ENCODE measurements at regions not wholly inside any gene's neighbourhood (a gene's known extent, or its start where the extent isn't known, plus 50 kb on each side); places are given as distances from the start of the nearest gene placed in this dataset.

GRCh38 chr10:130507461-130507860 is 371.3 kb downstream of the GLRX3 start:
- no peak overlapping the region for H3K27ac ChIP-seq (ENCODE audit: low read depth, low read length, poor library complexity, severe bottlenecking)
- H3K4me1 ChIP-seq (ENCODE audit: insufficient read depth, low read length, severe bottlenecking) = no peaks in the 10 kb centered on the region
- no peaks in the 10 kb centered on the region for H3K9me3 ChIP-seq (ENCODE audit: low read length)
- H3F3A ChIP-seq (ENCODE audit: insufficient read depth, low read length) = no peaks in the 10 kb centered on the region
- TF ChIP-seq CTCF (IDR thresholded peaks at IDR 0.05; ENCODE audit: low read length) (no peak), EZH2 (IDR thresholded peaks at IDR 0.05; ENCODE audit: borderline replicate concordance, low read length) (no peak)
- H3K36me3 ChIP-seq (ENCODE audit: insufficient read depth, low read length) = no peaks in the 10 kb centered on the region
- H3K79me2 ChIP-seq (ENCODE audit: insufficient read depth, low read length) = no peaks in the 10 kb centered on the region
- H3K4me3 ChIP-seq (ENCODE audit: low read depth, low read length, poor library complexity, severe bottlenecking) = no peak overlapping the region
- H3K27me3 ChIP-seq (ENCODE audit: insufficient read depth, low read length) = no peaks in the 10 kb centered on the region; the same call in 1 of the 2 replicates
- no peak overlapping the region for H3K9ac ChIP-seq (ENCODE audit: low read length)
- no peaks in the 10 kb centered on the region for H4K20me1 ChIP-seq (ENCODE audit: insufficient read depth, low read length)
- no peak overlapping the region for H2AFZ ChIP-seq (ENCODE audit: low read length)
- H3K4me2 ChIP-seq (ENCODE audit: low read length) = no peak overlapping the region
- no peaks in the 10 kb centered on the region for H3K9me2 ChIP-seq (ENCODE audit: low read depth, low read length)

GRCh38 chr10:130509881-130510689 is 373.9 kb downstream of the GLRX3 start:
- Histone ChIP-seq H3K9ac (ENCODE audit: low read length) (no peak overlapping the region), H2AFZ (ENCODE audit: low read length) (no peak overlapping the region), H3K4me3 (ENCODE audit: low read depth, low read length, poor library complexity, severe bottlenecking) (no peak overlapping the region), H3K4me1 (ENCODE audit: insufficient read depth, low read length, severe bottlenecking) (no peaks in the 10 kb centered on the region), H3F3A (ENCODE audit: insufficient read depth, low read length) (no peaks in the 10 kb centered on the region), H3K4me2 (ENCODE audit: low read length) (no peak overlapping the region), H3K27me3 (ENCODE audit: insufficient read depth, low read length) (no peaks in the 10 kb centered on the region; the same call in 1 of the 2 replicates), H4K20me1 (ENCODE audit: insufficient read depth, low read length) (no peaks in the 10 kb centered on the region), H3K27ac (ENCODE audit: low read depth, low read length, poor library complexity, severe bottlenecking) (no peak overlapping the region), H3K9me3 (ENCODE audit: low read length) (no peaks in the 10 kb centered on the region), H3K79me2 (ENCODE audit: insufficient read depth, low read length) (no peaks in the 10 kb centered on the region), H3K9me2 (ENCODE audit: low read depth, low read length) (no peaks in the 10 kb centered on the region), H3K36me3 (ENCODE audit: insufficient read depth, low read length) (no peaks in the 10 kb centered on the region)
- TF ChIP-seq CTCF (IDR thresholded peaks at IDR 0.05; ENCODE audit: low read length) (no peak), EZH2 (IDR thresholded peaks at IDR 0.05; ENCODE audit: borderline replicate concordance, low read length) (no peak)

- H3K9me3 ChIP-seq (ENCODE audit: low read length) = no peaks in the 10 kb centered on the region
- H4K20me1 ChIP-seq (ENCODE audit: insufficient read depth, low read length) = no peaks in the 10 kb centered on the region
- no peak overlapping the region for H3K9ac ChIP-seq (ENCODE audit: low read length)
- no peak overlapping the region for H3K4me2 ChIP-seq (ENCODE audit: low read length)
- H3K9me2 ChIP-seq (ENCODE audit: low read depth, low read length) = no peaks in the 10 kb centered on the region
- no peak overlapping the region for H3K4me3 ChIP-seq (ENCODE audit: low read depth, low read length, poor library complexity, severe bottlenecking)
- no peaks in the 10 kb centered on the region for H3K36me3 ChIP-seq (ENCODE audit: insufficient read depth, low read length)
- no peak overlapping the region for H3K27ac ChIP-seq (ENCODE audit: low read depth, low read length, poor library complexity, severe bottlenecking)
- no peaks in the 10 kb centered on the region for H3F3A ChIP-seq (ENCODE audit: insufficient read depth, low read length)
- H3K27me3 ChIP-seq (ENCODE audit: insufficient read depth, low read length) = no peaks in the 10 kb centered on the region
- TF ChIP-seq EZH2 (IDR thresholded peaks at IDR 0.05; ENCODE audit: borderline replicate concordance, low read length) (no peak), CTCF (IDR thresholded peaks at IDR 0.05; ENCODE audit: low read length) (no peak)
- H3K79me2 ChIP-seq (ENCODE audit: insufficient read depth, low read length) = no peaks in the 10 kb centered on the region
- H3K4me1 ChIP-seq (ENCODE audit: insufficient read depth, low read length, severe bottlenecking) = no peaks in the 10 kb centered on the region
- no peak overlapping the region for H2AFZ ChIP-seq (ENCODE audit: low read length)
These were observed 374.6 kb downstream of the GLRX3 start for GRCh38 chr10:130510755-130511154.
